Liver (tissue), 3 donors: ENCODE measurements at regions not wholly inside any gene's neighbourhood (a gene's known extent, or its start where the extent isn't known, plus 50 kb on each side); places are given as distances from the start of the nearest gene placed in this dataset.

ENCODE experiments used
- ATF3 ChIP-seq: IDR thresholded peaks from 2 replicates; pipeline ENCODE4 v1.6.1; 2016; ENCODE audit warnings: antibody characterized with exemption
- CTCF ChIP-seq: fragments of 150-350 bp; IDR thresholded peaks from 2 replicates; pipeline ENCODE4 v1.5.1; 2017; ENCODE audit warnings: improper control_type of control experiment, low read depth, low read length; ENCODE audit not compliant: missing input control
- EGR1 ChIP-seq, 2 donors: IDR thresholded peaks; 2 replicates each; pipeline ENCODE4 v1.6.1; 2016 to 2018; ENCODE audit warnings: antibody characterized with exemption in 2 of 2, low read depth in 2 of 2
- FOXA2 ChIP-seq: IDR thresholded peaks from 2 replicates; pipeline ENCODE4 v1.6.1; 2016; ENCODE audit warnings: antibody characterized with exemption
- HNF4G ChIP-seq: IDR thresholded peaks from 2 replicates; pipeline ENCODE4 v1.6.1; 2016; ENCODE audit warnings: antibody characterized with exemption
- JUND ChIP-seq, 2 donors: IDR thresholded peaks; 2 replicates each; pipeline ENCODE4 v1.6.1; 2016; ENCODE audit warnings: antibody characterized with exemption in 2 of 2
- MAX ChIP-seq: IDR thresholded peaks from 2 replicates; pipeline ENCODE4 v1.6.1; 2016; ENCODE audit warnings: antibody characterized with exemption
- NR2F2 ChIP-seq: IDR thresholded peaks from 2 replicates; pipeline ENCODE4 v1.6.1; 2016; ENCODE audit warnings: antibody characterized with exemption
- RAD21 ChIP-seq, 2 donors: IDR thresholded peaks; 2 replicates each; pipeline ENCODE4 v1.6.1; 2016; ENCODE audit warnings: antibody characterized with exemption in 2 of 2, mild to moderate bottlenecking in 2 of 2
- REST ChIP-seq: IDR thresholded peaks from 2 replicates; pipeline ENCODE4 v1.6.1; 2016; ENCODE audit warnings: antibody characterized with exemption, mild to moderate bottlenecking
- RXRA ChIP-seq, 2 donors: IDR thresholded peaks; 2 replicates each; pipeline ENCODE4 v1.6.1; 2017 to 2018; ENCODE audit warnings: antibody characterized with exemption in 2 of 2, mild to moderate bottlenecking in 1 of 2
- TAF1 ChIP-seq: conservative IDR thresholded peaks from 2 replicates; pipeline ENCODE4 v1.6.1; 2016; ENCODE audit warnings: antibody characterized with exemption, mild to moderate bottlenecking
- YY1 ChIP-seq: IDR thresholded peaks from 2 replicates; pipeline ENCODE4 v1.6.1; 2016; ENCODE audit warnings: antibody characterized with exemption, mild to moderate bottlenecking
- ZBTB33 ChIP-seq: IDR thresholded peaks from 2 replicates; pipeline ENCODE4 v1.6.1; 2016; ENCODE audit warnings: antibody characterized with exemption
- donor health status: healthy.
- donor health status: healthy.

GRCh38 chr18:51941999-51942398 is 398.0 kb upstream of the DCC start:
- no peak for TF ChIP-seq NR2F2
- no peak for TF ChIP-seq CTCF
- TF ChIP-seq REST = no peak
- TF ChIP-seq EGR1 (IDR thresholded peaks at IDR 0.05; ENCODE audit: low read depth in 2 of 2) = no peak
- no peak for TF ChIP-seq ZBTB33
- no peak for TF ChIP-seq YY1
- no peak for TF ChIP-seq MAX
- no peak for TF ChIP-seq TAF1
- TF ChIP-seq ATF3 = no peak
- no peak for TF ChIP-seq RXRA (IDR thresholded peaks at IDR 0.05)
- TF ChIP-seq JUND (IDR thresholded peaks at IDR 0.05) = no peak
- no peak for TF ChIP-seq RAD21 (IDR thresholded peaks at IDR 0.05)
- TF ChIP-seq HNF4G = no peak
- TF ChIP-seq FOXA2 = no peak
